ENCODE measurements at regions not wholly inside any gene's neighbourhood (a gene's known extent, or its start where the extent isn't known, plus 50 kb on each side); places are given as distances from the start of the nearest gene placed in this dataset.

DNA sequence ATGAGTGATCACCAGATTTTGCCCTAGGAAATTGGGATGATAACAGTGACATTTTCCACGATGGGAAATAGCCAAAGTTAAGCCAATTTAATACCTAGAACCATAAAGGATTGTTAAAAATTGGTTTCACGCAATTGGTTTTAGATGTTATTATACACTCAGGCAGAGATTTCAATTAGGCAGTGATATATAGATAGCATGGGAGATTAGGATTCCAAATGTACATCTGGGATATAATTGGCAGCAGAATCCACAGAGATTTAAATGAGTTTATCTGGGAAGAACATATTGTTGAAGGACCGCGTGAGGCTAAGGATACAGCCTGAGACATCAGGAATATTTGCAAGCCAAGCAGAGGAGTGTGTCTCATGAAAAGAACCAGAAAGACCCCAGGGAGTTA is 351.6 kb downstream of the GPM6A start:
- Histone ChIP-seq H3K4me3 (replicated peaks in 1 of 2; ENCODE audit: low read depth in 1 of 2, low read length in 2 of 2) (no peak overlapping the region), H4K20me1 (ENCODE audit: insufficient read depth) (no peaks in the 10 kb centered on the region), H3K9me3 (ENCODE audit: control insufficient read depth in 1 of 2, insufficient read depth in 1 of 2, low read depth in 1 of 2, low read length in 2 of 2) (no peaks in the 10 kb centered on the region), H3K4me2 (ENCODE audit: low read length) (no peak overlapping the region), H3K4me1 (ENCODE audit: control insufficient read depth in 1 of 2, insufficient read depth in 2 of 2, low read length in 2 of 2) (no peaks in the 10 kb centered on the region), H3K9ac (ENCODE audit: low read length) (no peak overlapping the region), H3K27ac (ENCODE audit: low read depth, low read length) (no peak overlapping the region), H3K27me3 (ENCODE audit: insufficient read depth, low read length) (no peaks in the 10 kb centered on the region), H3K9me2 (ENCODE audit: insufficient read depth) (no peaks in the 10 kb centered on the region), H3K79me2 (ENCODE audit: insufficient read depth, low read length) (no peaks in the 10 kb centered on the region), H2AFZ (ENCODE audit: low read depth, low read length, poor library complexity, severe bottlenecking) (no peak overlapping the region), H3K36me3 (ENCODE audit: control insufficient read depth in 1 of 2, insufficient read depth in 2 of 2, low read length in 2 of 2) (no peaks in the 10 kb centered on the region)
- BruUV-seq (replicated peaks): no TSS peak
- ChIA-PET CTCF (no interaction called here), POLR2A (no interaction called here), RAD21 (ENCODE audit: low non-redundant PET in 1 of 2, low total read pairs in 2 of 2, uncharacterized antibody in 2 of 2, unreplicated experiment in 2 of 2) (no interaction called here)
- intact Hi-C loops (cut with micrococcal nuclease): no loop called here
- no peak for DNase-seq (ENCODE audit: low read depth, low spot score)
- ATAC-seq: no peak
- no peak for TF ChIP-seq YY1 (IDR thresholded peaks at IDR 0.05; ENCODE audit: extremely low read depth, insufficient replicate concordance, low read depth, low read length)
- no peak for TF ChIP-seq ZFX (IDR thresholded peaks at IDR 0.05)
- no peak for TF ChIP-seq POLR2A (IDR thresholded peaks at IDR 0.05; ENCODE audit: borderline replicate concordance, extremely low read depth, insufficient read depth, insufficient read length)
- no peak for TF ChIP-seq SRF (IDR thresholded peaks at IDR 0.05; ENCODE audit: low read depth)
- TF ChIP-seq ELF1 (IDR thresholded peaks at IDR 0.05; ENCODE audit: borderline replicate concordance, low read depth): no peak
- no peak for TF ChIP-seq TCF7L2 (IDR thresholded peaks at IDR 0.05; ENCODE audit: borderline replicate concordance, extremely low read depth, insufficient read depth, insufficient read length)
- TF ChIP-seq, protein P1, sequence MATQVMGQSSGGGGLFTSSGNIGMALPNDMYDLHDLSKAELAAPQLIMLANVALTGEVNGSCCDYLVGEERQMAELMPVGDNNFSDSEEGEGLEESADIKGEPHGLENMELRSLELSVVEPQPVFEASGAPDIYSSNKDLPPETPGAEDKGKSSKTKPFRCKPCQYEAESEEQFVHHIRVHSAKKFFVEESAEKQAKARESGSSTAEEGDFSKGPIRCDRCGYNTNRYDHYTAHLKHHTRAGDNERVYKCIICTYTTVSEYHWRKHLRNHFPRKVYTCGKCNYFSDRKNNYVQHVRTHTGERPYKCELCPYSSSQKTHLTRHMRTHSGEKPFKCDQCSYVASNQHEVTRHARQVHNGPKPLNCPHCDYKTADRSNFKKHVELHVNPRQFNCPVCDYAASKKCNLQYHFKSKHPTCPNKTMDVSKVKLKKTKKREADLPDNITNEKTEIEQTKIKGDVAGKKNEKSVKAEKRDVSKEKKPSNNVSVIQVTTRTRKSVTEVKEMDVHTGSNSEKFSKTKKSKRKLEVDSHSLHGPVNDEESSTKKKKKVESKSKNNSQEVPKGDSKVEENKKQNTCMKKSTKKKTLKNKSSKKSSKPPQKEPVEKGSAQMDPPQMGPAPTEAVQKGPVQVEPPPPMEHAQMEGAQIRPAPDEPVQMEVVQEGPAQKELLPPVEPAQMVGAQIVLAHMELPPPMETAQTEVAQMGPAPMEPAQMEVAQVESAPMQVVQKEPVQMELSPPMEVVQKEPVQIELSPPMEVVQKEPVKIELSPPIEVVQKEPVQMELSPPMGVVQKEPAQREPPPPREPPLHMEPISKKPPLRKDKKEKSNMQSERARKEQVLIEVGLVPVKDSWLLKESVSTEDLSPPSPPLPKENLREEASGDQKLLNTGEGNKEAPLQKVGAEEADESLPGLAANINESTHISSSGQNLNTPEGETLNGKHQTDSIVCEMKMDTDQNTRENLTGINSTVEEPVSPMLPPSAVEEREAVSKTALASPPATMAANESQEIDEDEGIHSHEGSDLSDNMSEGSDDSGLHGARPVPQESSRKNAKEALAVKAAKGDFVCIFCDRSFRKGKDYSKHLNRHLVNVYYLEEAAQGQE (IDR thresholded peaks at IDR 0.05; ENCODE audit: low read depth): no peak
- TF ChIP-seq, protein P2, sequence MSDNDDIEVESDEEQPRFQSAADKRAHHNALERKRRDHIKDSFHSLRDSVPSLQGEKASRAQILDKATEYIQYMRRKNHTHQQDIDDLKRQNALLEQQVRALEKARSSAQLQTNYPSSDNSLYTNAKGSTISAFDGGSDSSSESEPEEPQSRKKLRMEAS (IDR thresholded peaks at IDR 0.05): no peak
- no peak for TF ChIP-seq EGR1 (IDR thresholded peaks at IDR 0.05; ENCODE audit: low read depth)
- TF ChIP-seq, protein P3, sequence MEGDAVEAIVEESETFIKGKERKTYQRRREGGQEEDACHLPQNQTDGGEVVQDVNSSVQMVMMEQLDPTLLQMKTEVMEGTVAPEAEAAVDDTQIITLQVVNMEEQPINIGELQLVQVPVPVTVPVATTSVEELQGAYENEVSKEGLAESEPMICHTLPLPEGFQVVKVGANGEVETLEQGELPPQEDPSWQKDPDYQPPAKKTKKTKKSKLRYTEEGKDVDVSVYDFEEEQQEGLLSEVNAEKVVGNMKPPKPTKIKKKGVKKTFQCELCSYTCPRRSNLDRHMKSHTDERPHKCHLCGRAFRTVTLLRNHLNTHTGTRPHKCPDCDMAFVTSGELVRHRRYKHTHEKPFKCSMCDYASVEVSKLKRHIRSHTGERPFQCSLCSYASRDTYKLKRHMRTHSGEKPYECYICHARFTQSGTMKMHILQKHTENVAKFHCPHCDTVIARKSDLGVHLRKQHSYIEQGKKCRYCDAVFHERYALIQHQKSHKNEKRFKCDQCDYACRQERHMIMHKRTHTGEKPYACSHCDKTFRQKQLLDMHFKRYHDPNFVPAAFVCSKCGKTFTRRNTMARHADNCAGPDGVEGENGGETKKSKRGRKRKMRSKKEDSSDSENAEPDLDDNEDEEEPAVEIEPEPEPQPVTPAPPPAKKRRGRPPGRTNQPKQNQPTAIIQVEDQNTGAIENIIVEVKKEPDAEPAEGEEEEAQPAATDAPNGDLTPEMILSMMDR (IDR thresholded peaks at IDR 0.05 in 2 of 3, conservative IDR thresholded peaks at IDR 0.05 in 1 of 3; ENCODE audit: borderline replicate concordance in 1 of 3, insufficient read depth in 1 of 3, low read depth in 2 of 3, low read length in 2 of 3): no peak
- TF ChIP-seq CBX3 (IDR thresholded peaks at IDR 0.05; ENCODE audit: low read depth): no peak
- no peak for TF ChIP-seq FOSL1 (IDR thresholded peaks at IDR 0.05; ENCODE audit: low read depth)
- TF ChIP-seq CEBPB (IDR thresholded peaks at IDR 0.05; ENCODE audit: low read depth): no peak
- no peak for TF ChIP-seq ZNF274 (IDR thresholded peaks at IDR 0.05; ENCODE audit: low read depth, low read length)
- no peak for TF ChIP-seq SIN3A (IDR thresholded peaks at IDR 0.05; ENCODE audit: low read depth)
- no peak for TF ChIP-seq SP1 (IDR thresholded peaks at IDR 0.05; ENCODE audit: low read depth)
